ENCODE measurements at regions not wholly inside any gene's neighbourhood (a gene's known extent, or its start where the extent isn't known, plus 50 kb on each side); places are given as distances from the start of the nearest gene placed in this dataset.

DNA sequence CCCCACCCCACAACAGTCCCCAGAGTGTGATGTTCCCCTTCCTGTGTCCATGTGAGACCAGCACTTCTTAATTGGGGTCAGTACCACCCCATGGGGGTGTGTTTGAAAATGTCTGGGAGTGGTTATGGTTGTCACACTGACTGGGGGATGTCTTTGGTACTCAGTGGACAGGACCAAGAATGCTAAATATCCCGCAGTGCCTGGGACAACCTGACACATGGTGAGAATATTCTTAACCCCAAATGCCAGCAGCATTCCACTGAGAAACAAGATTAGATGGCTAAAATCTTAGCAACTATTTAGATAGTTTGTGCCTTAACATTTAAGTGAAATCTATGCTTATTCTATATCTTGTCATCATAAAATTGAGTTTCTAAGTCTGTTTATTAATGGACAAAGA is 177.5 kb upstream of the ZBED5 start:
- intact Hi-C loops (cut with DNase I) = loop anchor here in 1 of 3 donors (5.0 kb wide), 1 partner anchor 752 kb away; no protein-coding TSS in a partner anchor
- DNase-seq = no peak
- no peaks in the 10 kb centered on the region for H3K9me3 ChIP-seq
- H3K27ac ChIP-seq = no peak overlapping the region
- no peaks in the 10 kb centered on the region for H3K4me1 ChIP-seq
- no peaks in the 10 kb centered on the region for H3K27me3 ChIP-seq
- no peak for TF ChIP-seq CTCF (IDR thresholded peaks at IDR 0.05)
- ATAC-seq = no peak
- WGBS, 2 donors = 60 to 62% methylated on average over 1 of the region's 1 CpG
- H3K4me3 ChIP-seq = no peak overlapping the region
- no peak for FAIRE-seq
- H3K36me3 ChIP-seq = no peaks in the 10 kb centered on the region

- Histone ChIP-seq H3K4me1 (no peaks in the 10 kb centered on the region), H3K27me3 (no peaks in the 10 kb centered on the region), H3K4me3 (no peak overlapping the region), H3K36me3 (no peaks in the 10 kb centered on the region), H3K27ac (no peak overlapping the region), H3K9me3 (no peaks in the 10 kb centered on the region)
- WGBS, 2 donors = 37 to 48% methylated on average over 5 of the region's 5 CpGs
- FAIRE-seq (no peak), DNase-seq (no peak), ATAC-seq (no peak)
- intact Hi-C loops (cut with DNase I) = no loop called here
- no peak for TF ChIP-seq CTCF (IDR thresholded peaks at IDR 0.05)
Measured at GRCh38 chr11:11034476-11034875, 176.6 kb upstream of the ZBED5 start.

DNA sequence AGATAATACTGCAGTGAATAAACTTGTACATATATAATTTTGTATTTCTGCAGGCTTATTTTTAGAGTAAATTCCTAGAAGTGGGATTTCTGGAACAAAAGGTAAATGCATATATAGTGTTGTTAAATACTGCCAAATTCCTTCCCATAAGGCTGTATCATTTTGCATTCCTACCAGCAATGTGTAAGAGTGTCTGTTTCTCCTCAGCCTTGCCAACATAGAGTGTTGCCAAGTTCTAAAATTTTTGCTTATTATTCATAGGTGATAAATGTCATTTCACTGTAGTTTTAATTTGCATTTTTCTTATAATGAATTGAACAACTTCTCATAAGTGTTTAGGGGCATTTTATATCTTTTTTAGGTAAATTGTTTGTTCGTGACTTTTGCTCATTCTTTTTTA is 174.2 kb upstream of the ZBED5 start:
- H3K9me3 ChIP-seq = no peaks in the 10 kb centered on the region
- H3K4me3 ChIP-seq = no peak overlapping the region
- H3K27me3 ChIP-seq = no peaks in the 10 kb centered on the region
- DNase-seq (no peak), FAIRE-seq (no peak), ATAC-seq (no peak)
- no peak overlapping the region for H3K27ac ChIP-seq
- intact Hi-C loops (cut with DNase I) = no loop called here
- no peaks in the 10 kb centered on the region for H3K4me1 ChIP-seq
- no peak for TF ChIP-seq CTCF (IDR thresholded peaks at IDR 0.05)
- no peaks in the 10 kb centered on the region for H3K36me3 ChIP-seq
- 66 to 86% methylated on average over 1 of the region's 1 CpG for WGBS, 2 donors

DNA sequence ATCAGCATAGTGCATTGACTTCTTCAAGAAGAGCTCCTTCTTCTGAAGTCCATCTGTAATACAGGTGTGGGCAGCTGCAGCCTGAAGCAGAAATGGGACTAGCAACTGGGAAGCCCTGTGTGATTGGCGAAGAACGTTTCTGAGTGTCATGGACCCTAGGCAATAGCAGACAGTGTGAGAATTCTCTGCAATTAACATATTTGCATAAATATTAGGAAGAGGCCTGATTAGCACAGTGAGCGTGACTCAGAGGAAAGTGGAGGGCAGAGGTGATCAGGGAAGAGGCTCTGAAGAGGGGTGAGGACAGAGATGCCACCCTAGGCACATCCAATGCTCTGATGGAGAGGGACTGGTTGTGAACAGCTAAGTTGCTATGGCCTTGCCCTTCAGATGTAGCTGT is 171.2 kb upstream of the ZBED5 start:
- Histone ChIP-seq H3K27me3 (no peaks in the 10 kb centered on the region), H3K36me3 (no peaks in the 10 kb centered on the region), H3K4me1 (no peaks in the 10 kb centered on the region), H3K27ac (no peak overlapping the region), H3K4me3 (no peak overlapping the region), H3K9me3 (no peaks in the 10 kb centered on the region)
- intact Hi-C loops (cut with DNase I) = no loop called here
- FAIRE-seq (no peak), ATAC-seq (no peak), DNase-seq (no peak)
- WGBS, 2 donors = 76 to 93% methylated on average over 3 of the region's 3 CpGs
- TF ChIP-seq CTCF (IDR thresholded peaks at IDR 0.05) = no peak

DNA sequence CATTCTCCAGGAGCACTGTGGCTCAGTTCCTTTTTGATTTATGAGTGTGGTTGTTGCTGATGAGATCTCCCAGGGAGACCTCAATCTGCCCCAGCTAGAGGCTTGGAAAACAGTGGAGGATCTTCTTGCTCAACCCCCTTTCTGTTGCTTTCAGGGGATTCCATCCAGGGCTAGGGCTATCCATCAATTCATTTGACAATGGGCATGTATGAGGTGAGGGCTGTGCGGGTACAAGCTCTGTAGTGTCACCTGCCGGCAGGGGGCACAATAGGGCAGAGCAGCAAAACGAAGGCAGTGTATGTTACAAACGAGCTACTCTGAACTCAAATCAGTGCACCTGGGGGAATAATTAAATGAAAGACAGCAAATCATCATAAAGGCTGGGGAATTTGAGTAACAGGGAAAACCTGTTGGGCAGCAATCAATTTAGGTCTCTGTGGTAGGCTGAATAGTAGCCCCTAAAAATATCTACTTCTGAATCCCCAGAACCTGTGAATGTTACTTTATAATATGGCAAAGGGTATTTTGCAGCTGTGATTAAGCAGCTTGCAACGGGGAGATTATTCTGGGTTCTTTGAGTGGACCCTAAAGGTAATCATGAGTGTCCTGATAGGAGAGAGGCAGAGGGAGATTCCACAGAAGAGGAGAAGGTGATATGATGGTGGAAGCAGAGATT is 170.3 kb upstream of the ZBED5 start:
- 11 to 15% methylated on average over 5 of the region's 5 CpGs for WGBS, 2 donors
- FAIRE-seq (no peak), DNase-seq (peak; percentile 32 to 84 (median 68)), ATAC-seq (peak; percentile 75 to 95 (median 89))
- no peak overlapping the region for H3K4me3 ChIP-seq
- no peaks in the 10 kb centered on the region for H3K4me1 ChIP-seq
- H3K9me3 ChIP-seq = no peaks in the 10 kb centered on the region
- no peaks in the 10 kb centered on the region for H3K27me3 ChIP-seq
- peak; percentile 53 to 71 (median 62) for TF ChIP-seq CTCF (IDR thresholded peaks at IDR 0.05)
- intact Hi-C loops (cut with DNase I) = no loop called here
- H3K27ac ChIP-seq = no peak overlapping the region
- no peaks in the 10 kb centered on the region for H3K36me3 ChIP-seq
